K562 (cell line): ENCODE measurements at regions not wholly inside any gene's neighbourhood (a gene's known extent, or its start where the extent isn't known, plus 50 kb on each side); places are given as distances from the start of the nearest gene placed in this dataset.

Experiments
- ATAC-seq: fragments of 200-7000 bp; cut with Tn5 transposase; 3 replicates; pipeline ENCODE4 v1.9.1; 2020; ENCODE audit warnings: moderate library complexity
- BruUV-seq: library from RNA; stranded (reverse); fragments of 400-500 nt; replicated peaks from 2 replicates; lab custom pipeline; 2021; lab: Mats Ljungman, UMichigan
- CTCF ChIA-PET: fragments of 300-600 bp; formaldehyde crosslinking; extraction: SDS; loops from one replicate; lab custom pipeline; 2021; ENCODE audit warnings: low intra/inter-chr PET ratio; lab: Yijun Ruan, JAX
- POLR2A ChIA-PET: fragments of 300-600, 350-650 bp; sonication (Branson Sonifier 250); formaldehyde crosslinking; extraction: SDS; loops from one replicate; lab custom pipeline; 2021; ENCODE audit warnings: antibody characterized with exemption, inconsistent platforms; lab: Yijun Ruan, JAX
- DNase-seq, 4 experiments: peaks; one replicate each; pipeline versions ENCODE4 v3.0.0 to v3.0.0-alpha.2; 2011 to 2018; ENCODE audit warnings: low spot score in 3 of 4, mixed read lengths in 3 of 4; ENCODE audit errors: extremely low read depth in 1 of 4
- FAIRE-seq: peaks from 2 replicates; lab custom pipeline; 2011; peaks lifted over from hg19 to GRCh38; lab: Jason Lieb, UNC
- H2AFZ ChIP-seq: 2 replicates; pipeline ENCODE4 v1.6.0; 2011; ENCODE audit warnings: low read depth, low read length, control low read depth, inconsistent platforms
- H3K27ac ChIP-seq: fragments of 200-600 bp; 3 replicates; pipeline ENCODE4 v1.8.0; 2011; ENCODE audit warnings: low read depth, mild to moderate bottlenecking, control low read depth, inconsistent platforms, low read length, moderate library complexity, mixed read lengths; ENCODE audit errors: extremely low read depth
- H3K27me3 ChIP-seq, 2 experiments: fragments of 300-600 bp in 1 of 2; 2 replicates in 1 of 2; 3 replicates in 1 of 2; pipeline versions ENCODE4 v1.6.0 to v1.8.0; 2011; ENCODE audit warnings: inconsistent platforms in 2 of 2, low read length in 2 of 2, mild to moderate bottlenecking in 1 of 2, mixed read lengths in 1 of 2, moderate library complexity in 1 of 2; ENCODE audit not compliant: control insufficient read depth in 2 of 2, insufficient read depth in 2 of 2
- H3K36me3 ChIP-seq: fragments of 300-600 bp; 3 replicates; pipeline ENCODE4 v1.8.0; 2011; ENCODE audit warnings: mild to moderate bottlenecking, low read length, inconsistent platforms; ENCODE audit not compliant: control insufficient read depth, insufficient read depth
- H3K4me1 ChIP-seq, 2 experiments: fragments of 200-600 bp in 1 of 2; replicated peaks in 1 of 2; 2 replicates in 1 of 2; 3 replicates in 1 of 2; pipeline versions ENCODE4 v1.5.1 to v1.8.0; 2011; ENCODE audit warnings: inconsistent platforms in 2 of 2, low read length in 2 of 2, mild to moderate bottlenecking in 1 of 2, mixed read lengths in 1 of 2, moderate library complexity in 1 of 2; ENCODE audit not compliant: control insufficient read depth in 2 of 2, insufficient read depth in 2 of 2
- H3K4me2 ChIP-seq: 2 replicates; pipeline ENCODE4 v1.6.1; 2011; ENCODE audit warnings: low read length, control low read depth, inconsistent platforms, mixed read lengths; ENCODE audit not compliant: insufficient read depth
- H3K4me3 ChIP-seq: fragments of 200-600 bp; sonication (generic), shearing (Covaris generic); 2 replicates; pipeline ENCODE4 v1.5.1; 2016; ENCODE audit warnings: control low read depth, inconsistent platforms
- H3K79me2 ChIP-seq: fragments of 200-600 bp; 3 replicates; pipeline ENCODE4 v1.8.0; 2011; ENCODE audit warnings: low read length, inconsistent platforms; ENCODE audit not compliant: control insufficient read depth, insufficient read depth
- H3K9ac ChIP-seq, 2 experiments: 2 replicates each; pipeline versions ENCODE4 v1.6.0 to v1.6.1; 2011; ENCODE audit warnings: low read depth in 2 of 2, low read length in 2 of 2, control low read depth in 1 of 2, inconsistent platforms in 1 of 2, mild to moderate bottlenecking in 1 of 2, mixed read lengths in 1 of 2; ENCODE audit not compliant: insufficient read depth in 1 of 2
- H3K9me1 ChIP-seq: one replicate; pipeline ENCODE4 v1.6.0; 2011; ENCODE audit warnings: inconsistent platforms, mild to moderate bottlenecking, low read length, moderate library complexity; ENCODE audit not compliant: control insufficient read depth, insufficient read depth
- H3K9me3 ChIP-seq: replicated peaks from 2 replicates; pipeline ENCODE4 v1.5.1; 2011; ENCODE audit warnings: low read depth, low read length, inconsistent platforms; ENCODE audit not compliant: control insufficient read depth, insufficient read depth
- H4K20me1 ChIP-seq: replicated peaks from 2 replicates; pipeline ENCODE4 v1.6.1; 2011; ENCODE audit warnings: low read length, inconsistent platforms, mixed read lengths; ENCODE audit not compliant: control insufficient read depth, insufficient read depth
- ARHGAP35 ChIP-seq: fragments of 450-650 bp; IDR thresholded peaks from 2 replicates; pipeline ENCODE4 v1.6.1; 2018; ENCODE audit not compliant: partially characterized antibody
- MBD1 ChIP-seq: fragments of 250-450 bp; sonication (Bioruptor Pico); IDR thresholded peaks from 2 replicates; pipeline ENCODE4 v1.8.0; 2022; ENCODE audit warnings: inconsistent platforms
- POLR2H ChIP-seq: IDR thresholded peaks from 2 replicates; pipeline ENCODE4 v1.6.1; 2016; ENCODE audit warnings: missing genetic modification characterization, low read depth, mild to moderate bottlenecking, control low read depth, missing compliant biosample characterization, moderate library complexity
- SIX5 ChIP-seq, 2 experiments: IDR thresholded peaks; 2 replicates each; pipeline ENCODE4 v1.6.1; 2011; ENCODE audit warnings: low read length in 2 of 2, borderline replicate concordance in 1 of 2, low read depth in 1 of 2, mild to moderate bottlenecking in 1 of 2, moderate library complexity in 1 of 2; ENCODE audit not compliant: insufficient read depth in 1 of 2
- SMAD1 ChIP-seq: fragments of 150-350 bp; IDR thresholded peaks from 2 replicates; pipeline ENCODE4 v1.6.1; 2014; ENCODE audit warnings: low read length, low read depth; ENCODE audit not compliant: partially characterized antibody
- SRSF3 ChIP-seq: fragments of 200-400 bp; formaldehyde crosslinking; IDR thresholded peaks from 2 replicates; pipeline ENCODE4 v1.6.1; 2016; ENCODE audit warnings: mild to moderate bottlenecking, low read length, moderate library complexity; ENCODE audit not compliant: insufficient read depth
- ZNF174 ChIP-seq: fragments of 250-450 bp; sonication (Bioruptor Pico); IDR thresholded peaks from 2 replicates; pipeline ENCODE4 v1.4.0; 2020; ENCODE audit warnings: mild to moderate bottlenecking
- ZNF311 ChIP-seq: fragments of 250-450 bp; sonication (Bioruptor Pico); IDR thresholded peaks from 2 replicates; pipeline ENCODE4 v1.4.0; 2020; ENCODE audit warnings: mild to moderate bottlenecking, moderate library complexity
- WGBS: fragments of 100-300 bp; shearing (Covaris generic); methylation state at CpG from one replicate; pipeline ENCODE4 v1.1.6; 2016; ENCODE audit warnings: low coverage, mixed read lengths; ENCODE audit not compliant: insufficient coverage; ENCODE audit errors: missing lambda C conversion rate; 5-methylcytosine and 5-hydroxymethylcytosine counted together
- in situ Hi-C: fragments of 300-500 bp; cut with MboI; formaldehyde crosslinking; loops from 4 replicates; pipeline ENCODE4 v1.15.0; 2018; ENCODE audit warnings: inconsistent platforms, mixed read lengths
- intact Hi-C: fragments of 100-400 bp; cut with micrococcal nuclease; formaldehyde crosslinking; loops from 2 replicates; pipeline ENCODE4 v1.14.2; 2022
- TF ChIP-seq, protein P1 (sequence below): fragments of 250-450 bp; sonication (Bioruptor Pico); IDR thresholded peaks from 2 replicates; pipeline ENCODE4 v1.5.0; 2021; ENCODE audit warnings: mild to moderate bottlenecking, borderline replicate concordance

DNA sequence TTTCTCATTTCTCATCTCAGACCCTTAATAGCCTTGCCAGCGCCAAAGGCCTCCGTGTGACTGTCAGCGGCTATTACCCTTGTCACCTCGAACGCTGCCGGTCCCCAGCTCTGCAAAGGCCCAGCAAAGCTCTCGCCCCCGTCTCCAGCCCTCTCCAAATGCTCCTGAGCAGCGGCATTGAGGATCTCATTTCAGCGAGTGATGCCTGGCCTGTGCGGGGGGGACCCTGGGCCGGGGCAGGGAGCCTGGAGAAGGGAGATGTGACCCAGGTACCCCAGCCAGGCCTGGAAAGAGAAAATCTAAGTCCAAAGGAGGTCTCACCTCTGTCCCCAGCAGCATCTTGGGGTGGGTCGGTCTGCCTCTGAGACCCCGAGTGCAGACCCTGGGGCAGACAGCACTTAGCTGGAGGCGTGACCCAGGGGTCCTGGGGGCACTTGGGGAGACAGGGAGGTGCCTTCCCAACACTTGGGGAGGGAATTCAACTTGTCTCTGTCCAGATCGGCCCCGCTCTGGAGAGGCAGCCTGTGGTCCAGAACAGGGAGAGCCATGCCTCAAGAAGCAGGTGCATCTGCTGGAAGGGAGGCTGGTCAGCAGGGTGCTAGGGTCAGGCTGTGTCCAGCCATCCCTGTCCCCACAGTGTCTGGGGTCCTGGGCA, 521.3 kb downstream of the TBC1D22A start:
- BruUV-seq, result no TSS peak
- no peaks in the 10 kb centered on the region for H3K9me1 ChIP-seq
- no peaks in the 10 kb centered on the region for H3K36me3 ChIP-seq
- H3K27ac ChIP-seq, result no peak overlapping the region
- ATAC-seq, result no peak
- no peak overlapping the region for H3K4me3 ChIP-seq
- H3K4me1 ChIP-seq, result no peaks in the 10 kb centered on the region
- H4K20me1 ChIP-seq, result no peaks in the 10 kb centered on the region; the same call in 1 of the 2 replicates
- no peaks in the 10 kb centered on the region for H3K9me3 ChIP-seq
- no peak overlapping the region for H3K4me2 ChIP-seq
- H3K79me2 ChIP-seq, result no peaks in the 10 kb centered on the region
- intact Hi-C loops, result no loop called here
- TF ChIP-seq SRSF3, result no peak
- no peak for TF ChIP-seq SMAD1
- no peak for TF ChIP-seq SIX5 (IDR thresholded peaks at IDR 0.05; ENCODE audit: borderline replicate concordance in 1 of 2, insufficient read depth in 1 of 2, low read depth in 1 of 2, low read length in 2 of 2)
- TF ChIP-seq, protein P1, sequence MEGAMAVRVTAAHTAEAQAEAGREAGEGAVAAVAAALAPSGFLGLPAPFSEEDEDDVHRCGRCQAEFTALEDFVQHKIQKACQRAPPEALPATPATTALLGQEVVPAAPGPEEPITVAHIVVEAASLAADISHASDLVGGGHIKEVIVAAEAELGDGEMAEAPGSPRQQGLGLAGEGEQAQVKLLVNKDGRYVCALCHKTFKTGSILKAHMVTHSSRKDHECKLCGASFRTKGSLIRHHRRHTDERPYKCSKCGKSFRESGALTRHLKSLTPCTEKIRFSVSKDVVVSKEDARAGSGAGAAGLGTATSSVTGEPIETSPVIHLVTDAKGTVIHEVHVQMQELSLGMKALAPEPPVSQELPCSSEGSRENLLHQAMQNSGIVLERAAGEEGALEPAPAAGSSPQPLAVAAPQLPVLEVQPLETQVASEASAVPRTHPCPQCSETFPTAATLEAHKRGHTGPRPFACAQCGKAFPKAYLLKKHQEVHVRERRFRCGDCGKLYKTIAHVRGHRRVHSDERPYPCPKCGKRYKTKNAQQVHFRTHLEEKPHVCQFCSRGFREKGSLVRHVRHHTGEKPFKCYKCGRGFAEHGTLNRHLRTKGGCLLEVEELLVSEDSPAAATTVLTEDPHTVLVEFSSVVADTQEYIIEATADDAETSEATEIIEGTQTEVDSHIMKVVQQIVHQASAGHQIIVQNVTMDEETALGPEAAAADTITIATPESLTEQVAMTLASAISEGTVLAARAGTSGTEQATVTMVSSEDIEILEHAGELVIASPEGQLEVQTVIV (CRISPR knock-in tag), result no peak
- no peak for TF ChIP-seq ARHGAP35
- TF ChIP-seq MBD1 (CRISPR knock-in tag), result no peak
- no peak for TF ChIP-seq ZNF174 (CRISPR knock-in tag)
- TF ChIP-seq ZNF311 (CRISPR knock-in tag), result no peak
- no peak for TF ChIP-seq POLR2H (tag)
- no peak for DNase-seq
- no peak overlapping the region for H2AFZ ChIP-seq
- no peak for FAIRE-seq
- ChIA-PET CTCF (no interaction called here), POLR2A (no interaction called here)
- WGBS, result 0% methylated on average over 16 of the region's 17 CpGs
- no peak overlapping the region for H3K9ac ChIP-seq
- peaks cover 3 to 50% of the 10 kb centered on the region in 2 experiments; a peak in 4 of 5 replicates for H3K27me3 ChIP-seq
- in situ Hi-C loops, result no loop called here
